ENCODE measurements at regions not wholly inside any gene's neighbourhood (a gene's known extent, or its start where the extent isn't known, plus 50 kb on each side); places are given as distances from the start of the nearest gene placed in this dataset.

DNA sequence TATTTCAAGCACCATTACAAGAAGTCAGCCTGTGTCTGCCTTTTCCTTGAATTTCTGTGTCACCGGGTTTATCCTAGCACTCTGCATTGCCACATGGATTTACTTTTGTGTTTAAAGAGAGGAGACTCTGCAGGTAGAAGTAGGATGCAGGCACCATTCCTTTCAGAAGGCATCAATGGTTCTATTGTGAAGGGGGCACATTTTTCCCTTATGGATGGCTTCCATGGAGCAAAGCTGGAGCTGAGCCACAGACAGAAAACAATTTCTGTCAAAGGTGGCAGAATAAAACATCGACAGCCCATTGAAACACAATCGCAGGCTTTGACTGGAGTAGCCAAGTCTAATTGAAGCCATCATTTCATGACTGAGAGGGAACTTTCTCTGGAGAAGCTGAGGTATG lies 288.0 kb upstream of the ANKH start:
- no peak for DNase-seq
- H3K27ac ChIP-seq: no peak overlapping the region

DNA sequence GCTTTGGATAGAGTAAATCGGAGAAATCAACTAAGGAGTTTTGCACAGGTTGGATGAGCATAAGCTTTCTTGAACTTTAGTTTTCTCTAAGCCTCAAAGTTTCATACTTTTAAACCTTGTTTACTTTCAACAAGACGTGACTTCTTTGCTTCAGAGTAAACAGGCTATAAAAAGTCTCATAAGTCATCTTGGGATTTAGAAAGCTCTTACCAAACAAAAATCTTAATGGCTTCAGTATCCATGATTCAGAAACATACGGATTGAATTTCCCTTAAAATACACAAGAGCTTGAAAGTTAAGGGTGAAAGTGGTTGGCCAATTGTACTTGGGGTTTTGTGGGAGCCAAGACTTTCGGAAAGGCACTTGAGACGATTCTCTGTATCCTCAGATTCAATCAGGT lies 270.9 kb upstream of the ANKH start:
- intact Hi-C loops (cut with DNase I; ENCODE audit: low total_unique reads): no loop called here
- H3K9me3 ChIP-seq: no peaks in the 10 kb centered on the region
- no peaks in the 10 kb centered on the region for H3K4me1 ChIP-seq
- no peak overlapping the region for H3K4me3 ChIP-seq
- WGBS, 2 donors: 92 to 94% methylated on average over 5 of the region's 5 CpGs
- H3K36me3 ChIP-seq (ENCODE audit: low read depth, missing control alignments): no peaks in the 10 kb centered on the region
- DNase-seq: no peak
- TF ChIP-seq POLR2A (IDR thresholded peaks at IDR 0.05): no peak
- TF ChIP-seq, protein P1, sequence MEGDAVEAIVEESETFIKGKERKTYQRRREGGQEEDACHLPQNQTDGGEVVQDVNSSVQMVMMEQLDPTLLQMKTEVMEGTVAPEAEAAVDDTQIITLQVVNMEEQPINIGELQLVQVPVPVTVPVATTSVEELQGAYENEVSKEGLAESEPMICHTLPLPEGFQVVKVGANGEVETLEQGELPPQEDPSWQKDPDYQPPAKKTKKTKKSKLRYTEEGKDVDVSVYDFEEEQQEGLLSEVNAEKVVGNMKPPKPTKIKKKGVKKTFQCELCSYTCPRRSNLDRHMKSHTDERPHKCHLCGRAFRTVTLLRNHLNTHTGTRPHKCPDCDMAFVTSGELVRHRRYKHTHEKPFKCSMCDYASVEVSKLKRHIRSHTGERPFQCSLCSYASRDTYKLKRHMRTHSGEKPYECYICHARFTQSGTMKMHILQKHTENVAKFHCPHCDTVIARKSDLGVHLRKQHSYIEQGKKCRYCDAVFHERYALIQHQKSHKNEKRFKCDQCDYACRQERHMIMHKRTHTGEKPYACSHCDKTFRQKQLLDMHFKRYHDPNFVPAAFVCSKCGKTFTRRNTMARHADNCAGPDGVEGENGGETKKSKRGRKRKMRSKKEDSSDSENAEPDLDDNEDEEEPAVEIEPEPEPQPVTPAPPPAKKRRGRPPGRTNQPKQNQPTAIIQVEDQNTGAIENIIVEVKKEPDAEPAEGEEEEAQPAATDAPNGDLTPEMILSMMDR (IDR thresholded peaks at IDR 0.05): no peak
- no peak overlapping the region for H3K27ac ChIP-seq
- no peaks in the 10 kb centered on the region for H3K27me3 ChIP-seq

More for the DNA sequence above, 288.0 kb upstream of the ANKH start:
- Histone ChIP-seq H3K4me1 (no peaks in the 10 kb centered on the region), H3K27me3 (no peaks in the 10 kb centered on the region), H3K4me3 (no peak overlapping the region), H3K9me3 (no peaks in the 10 kb centered on the region), H3K36me3 (ENCODE audit: low read depth, missing control alignments) (no peaks in the 10 kb centered on the region)
- WGBS, 2 donors: 68 to 77% methylated on average over 3 of the region's 3 CpGs
- no peak for TF ChIP-seq POLR2A (IDR thresholded peaks at IDR 0.05)
- TF ChIP-seq, protein P1 (IDR thresholded peaks at IDR 0.05): no peak
- intact Hi-C loops (cut with DNase I; ENCODE audit: low total_unique reads): no loop called here

DNA sequence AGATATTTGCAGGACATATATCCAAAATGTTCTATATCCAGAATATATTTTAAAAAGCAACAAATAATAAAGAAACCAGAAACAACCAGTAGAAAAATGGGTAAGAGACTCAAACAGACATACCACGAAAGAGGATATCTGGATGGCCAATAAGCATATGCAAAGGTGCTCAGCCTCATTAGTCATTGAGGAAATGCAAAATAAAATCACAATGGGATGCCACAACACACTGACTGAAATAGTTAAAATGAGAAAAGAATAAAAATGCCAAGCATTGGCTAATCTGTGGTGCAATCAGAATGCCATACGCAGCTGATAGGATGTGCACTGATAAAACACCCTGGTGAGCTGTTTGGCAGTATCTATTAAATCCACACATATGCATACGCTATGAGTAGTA lies 265.8 kb upstream of the ANKH start:
- Histone ChIP-seq H3K4me3 (no peak overlapping the region), H3K4me1 (no peaks in the 10 kb centered on the region), H3K9me3 (no peaks in the 10 kb centered on the region), H3K27me3 (no peaks in the 10 kb centered on the region), H3K36me3 (ENCODE audit: low read depth, missing control alignments) (no peaks in the 10 kb centered on the region), H3K27ac (no peak overlapping the region)
- DNase-seq: no peak
- TF ChIP-seq, protein P1 (IDR thresholded peaks at IDR 0.05): no peak
- no peak for TF ChIP-seq POLR2A (IDR thresholded peaks at IDR 0.05)
- 87 to 90% methylated on average over 3 of the region's 3 CpGs for WGBS, 2 donors
- intact Hi-C loops (cut with DNase I; ENCODE audit: low total_unique reads): no loop called here

DNA sequence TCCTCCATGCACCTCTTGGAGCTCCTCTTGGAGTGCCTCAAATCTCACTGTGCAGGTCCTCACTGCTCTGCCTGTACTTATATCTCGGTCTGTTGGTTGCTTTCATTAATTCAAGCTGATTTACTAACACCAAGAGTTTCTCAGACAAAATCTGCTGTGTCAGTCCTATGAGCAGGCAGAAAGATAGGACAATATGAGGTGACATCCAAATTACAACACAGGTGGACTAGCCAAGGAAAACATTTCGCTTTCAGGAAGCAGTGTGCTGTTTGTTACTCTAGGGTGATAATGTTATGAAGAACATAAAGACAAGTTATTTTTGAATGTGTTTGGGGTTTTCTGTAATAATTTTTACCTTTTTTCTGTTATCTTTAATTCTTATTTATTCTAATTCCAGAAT lies 264.1 kb upstream of the ANKH start:
- no peaks in the 10 kb centered on the region for H3K9me3 ChIP-seq
- no peaks in the 10 kb centered on the region for H3K4me1 ChIP-seq
- H3K4me3 ChIP-seq: no peak overlapping the region
- no peak for DNase-seq
- 96 to 100% methylated on average over 2 of the region's 2 CpGs for WGBS, 2 donors
- TF ChIP-seq, protein P1 (IDR thresholded peaks at IDR 0.05): no peak
- TF ChIP-seq POLR2A (IDR thresholded peaks at IDR 0.05): no peak
- no peaks in the 10 kb centered on the region for H3K36me3 ChIP-seq (ENCODE audit: low read depth, missing control alignments)
- no peak overlapping the region for H3K27ac ChIP-seq
- no peaks in the 10 kb centered on the region for H3K27me3 ChIP-seq
- intact Hi-C loops (cut with DNase I; ENCODE audit: low total_unique reads): no loop called here

DNA sequence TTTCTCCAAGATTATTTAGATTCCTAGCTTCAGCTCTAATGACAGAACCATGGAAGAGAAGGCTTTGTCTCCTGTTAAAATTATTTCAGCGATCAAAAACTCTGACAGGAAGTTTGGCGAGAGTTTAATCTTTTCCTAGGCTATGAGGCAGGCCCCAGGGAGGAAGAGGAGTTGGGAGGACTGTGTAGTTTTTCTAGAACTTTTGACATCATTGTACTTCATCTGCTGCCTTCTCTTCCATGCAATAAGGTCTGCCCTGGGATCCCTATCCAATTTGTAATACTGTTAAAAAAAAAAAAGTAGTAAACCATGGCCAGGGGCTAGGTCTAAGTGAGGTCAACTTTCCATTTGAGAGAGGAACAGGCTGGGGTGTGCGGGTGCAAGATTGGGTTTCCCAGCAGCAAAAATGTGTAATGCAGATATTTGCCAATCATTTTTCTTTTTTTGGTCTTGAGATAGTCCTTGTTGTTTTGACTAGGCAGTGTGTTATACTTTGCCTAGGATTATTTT lies 261.9 kb upstream of the ANKH start:
- WGBS, 2 donors: 67 to 71% methylated on average over 3 of the region's 3 CpGs
- TF ChIP-seq POLR2A (IDR thresholded peaks at IDR 0.05): no peak
- TF ChIP-seq, protein P1 (IDR thresholded peaks at IDR 0.05): no peak
- H3K36me3 ChIP-seq (ENCODE audit: low read depth, missing control alignments): no peaks in the 10 kb centered on the region
- intact Hi-C loops (cut with DNase I; ENCODE audit: low total_unique reads): no loop called here
- no peak overlapping the region for H3K4me3 ChIP-seq
- no peaks in the 10 kb centered on the region for H3K9me3 ChIP-seq
- no peak for DNase-seq
- no peak overlapping the region for H3K27ac ChIP-seq
- no peaks in the 10 kb centered on the region for H3K27me3 ChIP-seq
- no peaks in the 10 kb centered on the region for H3K4me1 ChIP-seq

Data from testis (tissue), 2 donors.